Adrenal gland (tissue), 9 donors: ENCODE measurements at regions not wholly inside any gene's neighbourhood (a gene's known extent, or its start where the extent isn't known, plus 50 kb on each side); places are given as distances from the start of the nearest gene placed in this dataset.

Experiments used
- DNase-seq, 7 donors: peaks; one replicate each; pipeline ENCODE4 v3.0.0-alpha.2; 2019 to 2020
- H3K27ac ChIP-seq, 5 donors: fragments of 200-600 bp; sonication (generic) in 4 of 5; 1 replicate in 3 of 5; 2 replicates in 2 of 5; pipeline versions ENCODE4 v1.5.1 to v1.8.0; 2016 to 2020; ENCODE audit warnings: mild to moderate bottlenecking in 1 of 5
- H3K27me3 ChIP-seq: fragments of 200-600 bp; 2 replicates; pipeline ENCODE4 v1.8.0; 2021
- H3K36me3 ChIP-seq, 2 donors: fragments of 200-600 bp; replicated peaks in 1 of 2; 1 replicate in 1 of 2; 2 replicates in 1 of 2; pipeline versions ENCODE4 v1.5.1 to v1.8.0; 2018 to 2022
- H3K4me1 ChIP-seq, 2 donors: fragments of 200-600 bp; replicated peaks in 1 of 2; 1 replicate in 1 of 2; 2 replicates in 1 of 2; pipeline versions ENCODE4 v1.5.1 to v1.8.0; 2018 to 2021
- H3K4me3 ChIP-seq, 4 donors: fragments of 200-600 bp; sonication (generic) in 3 of 4; one replicate each; pipeline ENCODE4 v1.5.1; 2016 to 2018
- H3K9me3 ChIP-seq, 3 donors: fragments of 200-600 bp; sonication (generic) in 1 of 3; replicated peaks in 1 of 3; 1 replicate in 2 of 3; 2 replicates in 1 of 3; pipeline versions ENCODE4 v1.5.1 to v1.8.0; 2016 to 2021
- CTCF ChIP-seq, 6 experiments: fragments of 450-650 bp in 4 of 6; fragments of 200-600 bp in 2 of 6; sonication (generic) in 1 of 6; IDR thresholded peaks; 1 replicate in 5 of 6; 2 replicates in 1 of 6; pipeline versions ENCODE4 v1.5.1 to v1.8.0; 2016 to 2021; ENCODE audit warnings: antibody characterized with exemption in 6 of 6, mild to moderate bottlenecking in 2 of 6, moderate library complexity in 1 of 6
- POLR2A ChIP-seq, 2 donors: fragments of 450-650 bp; IDR thresholded peaks; one replicate each; pipeline ENCODE4 v1.6.1; 2017; ENCODE audit warnings: antibody characterized with exemption in 2 of 2, mild to moderate bottlenecking in 2 of 2, moderate library complexity in 1 of 2
- WGBS, 4 donors: extraction: QIAGEN DNeasy Blood & Tissue Kit in 2 of 4; methylation state at CpG; one replicate each; pipeline versions ENCODE4 v1.1.5 to v1.1.7; 2013 to 2017; 5-methylcytosine and 5-hydroxymethylcytosine counted together
- intact Hi-C, 2 donors: fragments of 100-400 bp; cut with DNase I; formaldehyde crosslinking; loops; one replicate each; pipeline versions ENCODE4 v1.14.1 to v1.15.0; 2022 to 2023
- donor health status: healthy with polysubstance abuse.
- donor health status: Bipolar disorder and iron deficiency.
- donor health status: DM: yes; HTN: yes; CAD: no.
- donor health status: DM: no; HTN: no; CAD: no.
- donor health status: DM: no; HTN: no; CAD: no.

- Histone ChIP-seq H3K9me3 (no peaks in the 10 kb centered on the region), H3K36me3 (no peaks in the 10 kb centered on the region), H3K4me3 (no peak overlapping the region), H3K27me3 (no peaks in the 10 kb centered on the region), H3K27ac (no peak overlapping the region), H3K4me1 (peaks cover 7 to 13% of the 10 kb centered on the region in 2 donors)
- DNase-seq, result no peak
- TF ChIP-seq CTCF (IDR thresholded peaks at IDR 0.05), result no peak
- no peak for TF ChIP-seq POLR2A (IDR thresholded peaks at IDR 0.05)
- 85 to 98% (median 93%) methylated on average over 7 of the region's 7 CpGs for WGBS, 4 donors
- intact Hi-C loops, result no loop called here
Observed at GRCh38 chr3:72489901-72490300, 358.3 kb downstream of the SHQ1 start.

- TF ChIP-seq POLR2A (IDR thresholded peaks at IDR 0.05) (no peak), CTCF (IDR thresholded peaks at IDR 0.05) (no peak)
- intact Hi-C loops, result no loop called here
- WGBS, 4 donors, result 95 to 96% (median 96%) methylated on average over 5 of the region's 5 CpGs
Observed at GRCh38 chr3:72488738-72489035, 359.6 kb downstream of the SHQ1 start.

GRCh38 chr3:72487946-72488737, 360.1 kb downstream of the SHQ1 start:
- Histone ChIP-seq H3K9me3 (no peaks in the 10 kb centered on the region), H3K4me1 (peaks cover 12 to 13% of the 10 kb centered on the region in 2 donors), H3K27me3 (no peaks in the 10 kb centered on the region), H3K4me3 (no peak overlapping the region), H3K27ac (no peak overlapping the region), H3K36me3 (no peaks in the 10 kb centered on the region)
- 89 to 93% (median 90%) methylated on average over 9 of the region's 9 CpGs for WGBS, 4 donors
- DNase-seq, result no peak
- TF ChIP-seq CTCF (IDR thresholded peaks at IDR 0.05), result no peak
- no peak for TF ChIP-seq POLR2A (IDR thresholded peaks at IDR 0.05)
- intact Hi-C loops, result no loop called here

More at GRCh38 chr3:72488738-72489035, 359.6 kb downstream of the SHQ1 start:
- H3K4me3 ChIP-seq, result no peak overlapping the region
- no peaks in the 10 kb centered on the region for H3K36me3 ChIP-seq
- H3K27me3 ChIP-seq, result no peaks in the 10 kb centered on the region
- peaks cover 7 to 13% of the 10 kb centered on the region in 2 donors for H3K4me1 ChIP-seq
- no peaks in the 10 kb centered on the region for H3K9me3 ChIP-seq
- no peak for DNase-seq
- no peak overlapping the region for H3K27ac ChIP-seq

GRCh38 chr3:72487078-72487765, 361.0 kb downstream of the SHQ1 start:
- intact Hi-C loops, result no loop called here
- Histone ChIP-seq H3K36me3 (no peaks in the 10 kb centered on the region), H3K27ac (peak overlapping the region in 2 of 5 donors; percentile 47 to 58), H3K27me3 (no peaks in the 10 kb centered on the region), H3K9me3 (no peaks in the 10 kb centered on the region), H3K4me1 (peaks cover 17 to 21% of the 10 kb centered on the region in 2 donors), H3K4me3 (no peak overlapping the region)
- peak; percentile 65 to 92 (median 91) for DNase-seq
- peak in 1 of 2 donors; percentile 32 for TF ChIP-seq POLR2A (IDR thresholded peaks at IDR 0.05)
- no peak for TF ChIP-seq CTCF (IDR thresholded peaks at IDR 0.05)
- WGBS, 4 donors, result 36 to 42% (median 40%) methylated on average over 10 to 11 of the region's 11 CpGs
